ENCODE measurements at regions not wholly inside any gene's neighbourhood (a gene's known extent, or its start where the extent isn't known, plus 50 kb on each side); places are given as distances from the start of the nearest gene placed in this dataset.

- DNase-seq (no peak), ATAC-seq (ENCODE audit: low read depth in 2 of 2) (no peak)
- no peaks in the 10 kb centered on the region for H3K27me3 ChIP-seq (ENCODE audit: control insufficient read depth, insufficient read depth, low read length)
- no peak overlapping the region for H3K27ac Mint-ChIP-seq
- no peaks in the 10 kb centered on the region for H3K36me3 Mint-ChIP-seq
- no peaks in the 10 kb centered on the region for H3K4me1 ChIP-seq (ENCODE audit: control insufficient read depth, insufficient read depth, low read length, poor library complexity, severe bottlenecking)
- no peaks in the 10 kb centered on the region for H3K36me3 ChIP-seq (ENCODE audit: control insufficient read depth, insufficient read depth, low read length)
- no peak overlapping the region for H3K4me3 Mint-ChIP-seq
- peaks cover 5 to 13% of the 10 kb centered on the region in 2 experiments for H3K9me3 ChIP-seq (ENCODE audit: control insufficient read depth in 2 of 2, low read length in 2 of 2)
- H3K27ac ChIP-seq (ENCODE audit: insufficient read depth, low read length, poor library complexity, severe bottlenecking), result no peak overlapping the region
- no peak overlapping the region for H3K4me3 ChIP-seq (ENCODE audit: low read depth, low read length)
- peaks cover 7% of the 10 kb centered on the region for H3K27me3 Mint-ChIP-seq
- peaks cover 0 to 10% (median 3%) of the 10 kb centered on the region in 7 donors for H3K9me3 Mint-ChIP-seq
- H3K4me1 Mint-ChIP-seq, result no peaks in the 10 kb centered on the region
Measured at GRCh38 chr14:76669770-76670169, 91.5 kb upstream of the VASH1 start.

GRCh38 chr14:76672123-76672522, 89.1 kb upstream of the VASH1 start:
- Histone ChIP-seq H3K4me3 (ENCODE audit: low read depth, low read length) (no peak overlapping the region), H3K36me3 (ENCODE audit: control insufficient read depth, insufficient read depth, low read length) (no peaks in the 10 kb centered on the region), H3K27me3 (ENCODE audit: control insufficient read depth, insufficient read depth, low read length) (peaks cover 2% of the 10 kb centered on the region), H3K9me3 (ENCODE audit: control insufficient read depth in 2 of 2, low read length in 2 of 2) (peaks cover 5 to 13% of the 10 kb centered on the region in 2 experiments), H3K4me1 (ENCODE audit: control insufficient read depth, insufficient read depth, low read length, poor library complexity, severe bottlenecking) (no peaks in the 10 kb centered on the region), H3K27ac (ENCODE audit: insufficient read depth, low read length, poor library complexity, severe bottlenecking) (no peak overlapping the region)
- H3K27ac Mint-ChIP-seq, result no peak overlapping the region
- peaks cover 11% of the 10 kb centered on the region for H3K27me3 Mint-ChIP-seq
- H3K4me1 Mint-ChIP-seq, result no peaks in the 10 kb centered on the region
- H3K9me3 Mint-ChIP-seq, result peaks cover 0 to 10% (median 3%) of the 10 kb centered on the region in 7 donors
- ATAC-seq (ENCODE audit: low read depth in 2 of 2) (no peak), DNase-seq (no peak)
- H3K4me3 Mint-ChIP-seq, result no peak overlapping the region
- H3K36me3 Mint-ChIP-seq, result no peaks in the 10 kb centered on the region

GRCh38 chr14:76673261-76673660, 88.0 kb upstream of the VASH1 start:
- H3K4me1 Mint-ChIP-seq, result no peaks in the 10 kb centered on the region
- peaks cover 2% of the 10 kb centered on the region for H3K27me3 ChIP-seq (ENCODE audit: control insufficient read depth, insufficient read depth, low read length)
- H3K27ac Mint-ChIP-seq, result no peak overlapping the region
- no peak overlapping the region for H3K4me3 ChIP-seq (ENCODE audit: low read depth, low read length)
- H3K36me3 Mint-ChIP-seq, result no peaks in the 10 kb centered on the region
- ATAC-seq (ENCODE audit: low read depth in 2 of 2) (no peak), DNase-seq (no peak)
- peaks cover 15% of the 10 kb centered on the region for H3K27me3 Mint-ChIP-seq
- H3K36me3 ChIP-seq (ENCODE audit: control insufficient read depth, insufficient read depth, low read length), result no peaks in the 10 kb centered on the region
- no peaks in the 10 kb centered on the region for H3K4me1 ChIP-seq (ENCODE audit: control insufficient read depth, insufficient read depth, low read length, poor library complexity, severe bottlenecking)
- H3K27ac ChIP-seq (ENCODE audit: insufficient read depth, low read length, poor library complexity, severe bottlenecking), result no peak overlapping the region
- no peak overlapping the region for H3K4me3 Mint-ChIP-seq
- H3K9me3 Mint-ChIP-seq, result peaks cover 0 to 8% (median 3%) of the 10 kb centered on the region in 7 donors
- H3K9me3 ChIP-seq (ENCODE audit: control insufficient read depth in 2 of 2, low read length in 2 of 2), result peaks cover 5 to 10% of the 10 kb centered on the region in 2 experiments

- Histone ChIP-seq H3K4me1 (ENCODE audit: control insufficient read depth, insufficient read depth, low read length, poor library complexity, severe bottlenecking) (no peaks in the 10 kb centered on the region), H3K4me3 (ENCODE audit: low read depth, low read length) (no peak overlapping the region), H3K9me3 (ENCODE audit: control insufficient read depth in 2 of 2, low read length in 2 of 2) (no peaks in the 10 kb centered on the region), H3K27ac (ENCODE audit: insufficient read depth, low read length, poor library complexity, severe bottlenecking) (no peak overlapping the region), H3K36me3 (ENCODE audit: control insufficient read depth, insufficient read depth, low read length) (no peaks in the 10 kb centered on the region), H3K27me3 (ENCODE audit: control insufficient read depth, insufficient read depth, low read length) (peaks cover 2% of the 10 kb centered on the region)
- Mint-ChIP-seq H3K4me1 (no peaks in the 10 kb centered on the region), H3K4me3 (no peak overlapping the region), H3K36me3 (no peaks in the 10 kb centered on the region), H3K9me3 (peaks cover 0 to 2% (median 0%) of the 10 kb centered on the region in 7 donors), H3K27me3 (peaks cover 21% of the 10 kb centered on the region), H3K27ac (no peak overlapping the region)
- ATAC-seq (ENCODE audit: low read depth in 2 of 2), result no peak
- no peak for DNase-seq
Measured at GRCh38 chr14:76675046-76675445, 86.2 kb upstream of the VASH1 start.

- Histone ChIP-seq H3K36me3 (ENCODE audit: control insufficient read depth, insufficient read depth, low read length) (no peaks in the 10 kb centered on the region), H3K4me1 (ENCODE audit: control insufficient read depth, insufficient read depth, low read length, poor library complexity, severe bottlenecking) (no peaks in the 10 kb centered on the region), H3K27me3 (ENCODE audit: control insufficient read depth, insufficient read depth, low read length) (peaks cover 2% of the 10 kb centered on the region), H3K9me3 (ENCODE audit: control insufficient read depth in 2 of 2, low read length in 2 of 2) (peaks cover 4 to 5% of the 10 kb centered on the region in 2 experiments), H3K27ac (ENCODE audit: insufficient read depth, low read length, poor library complexity, severe bottlenecking) (no peak overlapping the region), H3K4me3 (ENCODE audit: low read depth, low read length) (no peak overlapping the region)
- Mint-ChIP-seq H3K27me3 (peaks cover 31% of the 10 kb centered on the region), H3K9me3 (peaks cover 0 to 10% (median 5%) of the 10 kb centered on the region in 7 donors), H3K36me3 (no peaks in the 10 kb centered on the region), H3K4me3 (no peak overlapping the region), H3K27ac (no peak overlapping the region), H3K4me1 (no peaks in the 10 kb centered on the region)
- no peak for ATAC-seq (ENCODE audit: low read depth in 2 of 2)
- no peak for DNase-seq
Measured at GRCh38 chr14:76676539-76676938, 84.7 kb upstream of the VASH1 start.

- Histone ChIP-seq H3K4me3 (ENCODE audit: low read depth, low read length) (no peak overlapping the region), H3K27ac (ENCODE audit: insufficient read depth, low read length, poor library complexity, severe bottlenecking) (no peak overlapping the region), H3K36me3 (ENCODE audit: control insufficient read depth, insufficient read depth, low read length) (no peaks in the 10 kb centered on the region), H3K4me1 (ENCODE audit: control insufficient read depth, insufficient read depth, low read length, poor library complexity, severe bottlenecking) (no peaks in the 10 kb centered on the region), H3K9me3 (ENCODE audit: control insufficient read depth in 2 of 2, low read length in 2 of 2) (peaks cover 8 to 14% of the 10 kb centered on the region in 2 experiments), H3K27me3 (ENCODE audit: control insufficient read depth, insufficient read depth, low read length) (peaks cover 2% of the 10 kb centered on the region)
- Mint-ChIP-seq H3K36me3 (no peaks in the 10 kb centered on the region), H3K27me3 (peaks cover 35% of the 10 kb centered on the region), H3K9me3 (peaks cover 0 to 17% (median 8%) of the 10 kb centered on the region in 7 donors), H3K4me1 (no peaks in the 10 kb centered on the region), H3K4me3 (no peak overlapping the region), H3K27ac (no peak overlapping the region)
- DNase-seq (no peak), ATAC-seq (ENCODE audit: low read depth in 2 of 2) (no peak)
Measured at GRCh38 chr14:76677534-76678145, 83.6 kb upstream of the VASH1 start.

GRCh38 chr14:76678244-76678800, 82.9 kb upstream of the VASH1 start:
- Histone ChIP-seq H3K4me1 (ENCODE audit: control insufficient read depth, insufficient read depth, low read length, poor library complexity, severe bottlenecking) (no peaks in the 10 kb centered on the region), H3K27me3 (ENCODE audit: control insufficient read depth, insufficient read depth, low read length) (peaks cover 2% of the 10 kb centered on the region), H3K27ac (ENCODE audit: insufficient read depth, low read length, poor library complexity, severe bottlenecking) (no peak overlapping the region), H3K4me3 (ENCODE audit: low read depth, low read length) (no peak overlapping the region), H3K36me3 (ENCODE audit: control insufficient read depth, insufficient read depth, low read length) (no peaks in the 10 kb centered on the region), H3K9me3 (ENCODE audit: control insufficient read depth in 2 of 2, low read length in 2 of 2) (peaks cover 15 to 17% of the 10 kb centered on the region in 2 experiments)
- Mint-ChIP-seq H3K9me3 (peaks cover 0 to 18% (median 10%) of the 10 kb centered on the region in 7 donors), H3K4me3 (no peak overlapping the region), H3K27me3 (peaks cover 41% of the 10 kb centered on the region), H3K36me3 (no peaks in the 10 kb centered on the region), H3K4me1 (no peaks in the 10 kb centered on the region), H3K27ac (no peak overlapping the region)
- DNase-seq (no peak), ATAC-seq (ENCODE audit: low read depth in 2 of 2) (no peak)

GRCh38 chr14:76682367-76682766, 78.9 kb upstream of the VASH1 start:
- ATAC-seq (ENCODE audit: low read depth in 2 of 2) (no peak), DNase-seq (no peak)
- Histone ChIP-seq H3K9me3 (ENCODE audit: control insufficient read depth in 2 of 2, low read length in 2 of 2) (peaks cover 15 to 19% of the 10 kb centered on the region in 2 experiments), H3K36me3 (ENCODE audit: control insufficient read depth, insufficient read depth, low read length) (no peaks in the 10 kb centered on the region), H3K27ac (ENCODE audit: insufficient read depth, low read length, poor library complexity, severe bottlenecking) (no peak overlapping the region), H3K27me3 (ENCODE audit: control insufficient read depth, insufficient read depth, low read length) (peaks cover 3% of the 10 kb centered on the region), H3K4me1 (ENCODE audit: control insufficient read depth, insufficient read depth, low read length, poor library complexity, severe bottlenecking) (no peaks in the 10 kb centered on the region), H3K4me3 (ENCODE audit: low read depth, low read length) (no peak overlapping the region)
- Mint-ChIP-seq H3K4me1 (no peaks in the 10 kb centered on the region), H3K27ac (no peak overlapping the region), H3K4me3 (no peak overlapping the region), H3K9me3 (peaks cover 2 to 30% (median 15%) of the 10 kb centered on the region in 7 donors), H3K36me3 (no peaks in the 10 kb centered on the region), H3K27me3 (peaks cover 54% of the 10 kb centered on the region)

Measured in CD4-positive, CD25-positive, alpha-beta regulatory T cell (primary cell).